CD8-positive, alpha-beta memory T cell (primary cell): ENCODE measurements at regions not wholly inside any gene's neighbourhood (a gene's known extent, or its start where the extent isn't known, plus 50 kb on each side); places are given as distances from the start of the nearest gene placed in this dataset.

ENCODE experiments used
- CTCF ChIA-PET: fragments of 350-600 bp; sonication (Branson Sonifier 250); formaldehyde crosslinking; loops from one replicate; lab custom pipeline; 2021; ENCODE audit warnings: antibody characterized with exemption; lab: Charles Lee
- POLR2A ChIA-PET: fragments of 350-600 bp; sonication (Branson Sonifier 250); formaldehyde crosslinking; loops from one replicate; lab custom pipeline; 2021; ENCODE audit warnings: antibody characterized with exemption; lab: Charles Lee
- DNase-seq, 5 donors: peaks; one replicate each; pipeline versions ENCODE4 v3.0.0 to v3.0.0-alpha.2; 2020 to 2022; ENCODE audit warnings: mixed read lengths in 1 of 5
- H3K27ac ChIP-seq: one replicate; pipeline ENCODE4 v1.7.0; 2013; ENCODE audit warnings: low read depth, mild to moderate bottlenecking, low read length, moderate library complexity
- H3K27me3 ChIP-seq: 2 replicates; pipeline ENCODE4 v1.7.0; 2013; ENCODE audit warnings: low read length, mild to moderate bottlenecking; ENCODE audit not compliant: insufficient read depth, poor library complexity, severe bottlenecking
- H3K36me3 ChIP-seq: 2 replicates; pipeline ENCODE4 v1.7.0; 2013; ENCODE audit warnings: mild to moderate bottlenecking, low read length, moderate library complexity; ENCODE audit not compliant: insufficient read depth
- H3K4me1 ChIP-seq: 2 replicates; pipeline ENCODE4 v1.7.0; 2013; ENCODE audit warnings: mild to moderate bottlenecking, low read length, moderate library complexity; ENCODE audit not compliant: insufficient read depth
- H3K4me3 ChIP-seq: 2 replicates; pipeline ENCODE4 v1.7.0; 2013; ENCODE audit warnings: mild to moderate bottlenecking, low read length
- H3K9me3 ChIP-seq: 2 replicates; pipeline ENCODE4 v1.7.0; 2013; ENCODE audit warnings: mild to moderate bottlenecking, low read length
- H3K27ac Mint-ChIP-seq, 8 donors: one replicate each; pipeline ENCODE4 v1.8.0; 2020 to 2021; ENCODE audit warnings: mixed read lengths in 8 of 8, mild to moderate bottlenecking in 6 of 8, inconsistent platforms in 3 of 8, moderate library complexity in 3 of 8
- H3K27me3 Mint-ChIP-seq, 2 donors: one replicate each; pipeline ENCODE4 v1.8.0; 2020 to 2021; ENCODE audit warnings: mixed read lengths in 2 of 2, mild to moderate bottlenecking in 1 of 2, moderate library complexity in 1 of 2
- H3K36me3 Mint-ChIP-seq, 3 donors: one replicate each; pipeline ENCODE4 v1.8.0; 2020 to 2021; ENCODE audit warnings: mixed read lengths in 3 of 3, inconsistent platforms in 1 of 3, mild to moderate bottlenecking in 1 of 3
- H3K4me1 Mint-ChIP-seq, 3 donors: one replicate each; pipeline ENCODE4 v1.8.0; 2020 to 2021; ENCODE audit warnings: mixed read lengths in 3 of 3, inconsistent platforms in 1 of 3, mild to moderate bottlenecking in 1 of 3
- H3K4me3 Mint-ChIP-seq, 7 donors: one replicate each; pipeline ENCODE4 v1.8.0; 2020 to 2021; ENCODE audit warnings: mixed read lengths in 7 of 7, mild to moderate bottlenecking in 6 of 7, moderate library complexity in 4 of 7, inconsistent platforms in 2 of 7
- H3K9me3 Mint-ChIP-seq, 5 donors: one replicate each; pipeline ENCODE4 v1.8.0; 2020 to 2022; ENCODE audit warnings: mixed read lengths in 5 of 5, mild to moderate bottlenecking in 3 of 5, moderate library complexity in 2 of 5, inconsistent platforms in 1 of 5

GRCh38 chr18:60082790-60083189, 183.0 kb downstream of the PMAIP1 start:
- H3K4me3 ChIP-seq = no peak overlapping the region
- H3K27ac ChIP-seq = no peak overlapping the region
- Mint-ChIP-seq H3K27ac (no peak overlapping the region), H3K36me3 (no peaks in the 10 kb centered on the region), H3K4me3 (no peak overlapping the region), H3K9me3 (no peaks in the 10 kb centered on the region), H3K27me3 (no peaks in the 10 kb centered on the region), H3K4me1 (no peaks in the 10 kb centered on the region)
- no peaks in the 10 kb centered on the region for H3K27me3 ChIP-seq
- ChIA-PET CTCF (no interaction called here), POLR2A (no interaction called here)
- no peaks in the 10 kb centered on the region for H3K36me3 ChIP-seq
- DNase-seq = no peak
- no peaks in the 10 kb centered on the region for H3K4me1 ChIP-seq
- no peaks in the 10 kb centered on the region for H3K9me3 ChIP-seq

DNA sequence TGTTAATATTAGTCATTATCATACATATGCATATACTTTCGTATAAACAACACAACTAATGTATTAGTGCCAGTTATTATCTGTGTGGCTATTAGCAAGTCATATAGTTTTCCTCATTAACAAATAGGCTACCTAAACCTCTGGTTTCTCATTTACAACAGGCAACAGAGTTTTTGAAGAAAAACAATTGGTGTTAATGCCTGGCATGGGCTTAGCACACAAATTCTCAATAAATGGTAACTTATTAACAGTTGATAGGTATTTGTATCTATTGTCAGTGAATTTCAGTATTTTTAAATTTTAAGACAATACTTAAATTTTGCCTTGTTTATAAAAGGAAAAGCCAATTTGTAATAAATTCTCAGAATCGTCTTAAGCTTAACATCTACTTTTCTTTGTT, 182.5 kb downstream of the PMAIP1 start:
- H3K4me3 ChIP-seq = no peak overlapping the region
- CTCF ChIA-PET = no interaction called here
- no peaks in the 10 kb centered on the region for H3K27me3 ChIP-seq
- no peaks in the 10 kb centered on the region for H3K9me3 ChIP-seq
- no peak overlapping the region for H3K27ac Mint-ChIP-seq
- H3K4me1 Mint-ChIP-seq = no peaks in the 10 kb centered on the region
- peaks cover 0 to under 1% (median 0%) of the 10 kb centered on the region in 5 donors for H3K9me3 Mint-ChIP-seq
- POLR2A ChIA-PET = no interaction called here
- no peaks in the 10 kb centered on the region for H3K36me3 ChIP-seq
- no peak overlapping the region for H3K4me3 Mint-ChIP-seq
- H3K36me3 Mint-ChIP-seq = no peaks in the 10 kb centered on the region
- H3K4me1 ChIP-seq = no peaks in the 10 kb centered on the region
- no peak overlapping the region for H3K27ac ChIP-seq
- no peak for DNase-seq
- no peaks in the 10 kb centered on the region for H3K27me3 Mint-ChIP-seq

DNA sequence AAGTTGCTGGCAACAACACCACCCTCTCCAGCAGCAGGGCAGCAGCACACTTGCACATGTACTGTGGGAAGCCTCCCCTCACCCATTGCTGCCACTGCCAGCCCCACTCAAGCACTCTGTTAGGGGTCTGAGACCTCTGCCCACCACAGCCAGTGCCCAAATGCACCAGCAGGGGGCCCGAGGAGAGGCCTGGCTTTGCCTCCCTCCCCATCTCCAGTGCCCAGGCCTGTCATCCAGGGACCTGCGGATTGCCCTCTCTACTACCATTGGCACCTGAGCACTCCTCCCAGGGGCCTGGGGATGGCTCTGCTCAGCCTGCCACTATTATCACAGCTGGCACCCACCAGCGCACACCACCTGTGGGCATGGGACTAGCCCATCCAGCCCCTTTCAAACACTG, 175.7 kb downstream of the PMAIP1 start:
- DNase-seq = no peak
- Histone ChIP-seq H3K36me3 (no peaks in the 10 kb centered on the region), H3K9me3 (no peaks in the 10 kb centered on the region), H3K4me1 (no peaks in the 10 kb centered on the region), H3K27me3 (no peaks in the 10 kb centered on the region), H3K4me3 (no peak overlapping the region), H3K27ac (no peak overlapping the region)
- Mint-ChIP-seq H3K27me3 (no peaks in the 10 kb centered on the region), H3K36me3 (no peaks in the 10 kb centered on the region), H3K4me3 (no peak overlapping the region), H3K9me3 (peaks cover 4 to 9% (median 6%) of the 10 kb centered on the region in 5 donors), H3K27ac (no peak overlapping the region), H3K4me1 (no peaks in the 10 kb centered on the region)
- POLR2A ChIA-PET = no interaction called here
- CTCF ChIA-PET = no interaction called here

GRCh38 chr18:60070631-60071030, 170.8 kb downstream of the PMAIP1 start:
- POLR2A ChIA-PET = no interaction called here

DNA sequence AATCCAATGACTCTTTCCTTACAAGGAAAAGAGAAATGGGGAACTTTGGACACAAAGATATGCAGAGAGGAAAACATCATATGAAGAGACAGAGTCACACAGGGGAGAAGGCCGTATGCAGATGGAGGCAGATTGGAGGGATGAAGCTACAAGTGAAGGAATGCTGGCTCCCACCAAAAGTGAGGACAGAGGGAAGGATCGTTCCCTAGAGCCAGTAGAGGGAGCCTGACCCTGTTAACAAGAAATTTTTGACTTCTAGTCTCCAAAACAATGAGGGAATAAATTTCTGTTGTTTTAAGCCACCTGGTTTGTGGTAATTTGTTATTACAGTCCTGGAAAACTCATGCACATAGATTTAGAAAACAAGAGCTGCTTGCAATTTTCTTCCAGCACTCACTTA, 169.3 kb downstream of the PMAIP1 start:
- POLR2A ChIA-PET = no interaction called here
- H3K9me3 ChIP-seq = no peaks in the 10 kb centered on the region
- no peaks in the 10 kb centered on the region for H3K27me3 ChIP-seq
- Mint-ChIP-seq H3K27me3 (peaks cover 0 to 2% of the 10 kb centered on the region in 2 donors), H3K9me3 (peaks cover 0 to 2% (median 0%) of the 10 kb centered on the region in 5 donors), H3K27ac (no peak overlapping the region), H3K4me3 (no peak overlapping the region), H3K36me3 (no peaks in the 10 kb centered on the region), H3K4me1 (no peaks in the 10 kb centered on the region)
- H3K36me3 ChIP-seq = no peaks in the 10 kb centered on the region
- no peak overlapping the region for H3K4me3 ChIP-seq
- CTCF ChIA-PET = no interaction called here
- H3K27ac ChIP-seq = no peak overlapping the region
- H3K4me1 ChIP-seq = no peaks in the 10 kb centered on the region
- no peak for DNase-seq

More at GRCh38 chr18:60070631-60071030, 170.8 kb downstream of the PMAIP1 start:
- no peak for DNase-seq
- CTCF ChIA-PET = no interaction called here
- Histone ChIP-seq H3K27me3 (no peaks in the 10 kb centered on the region), H3K4me3 (no peak overlapping the region), H3K4me1 (no peaks in the 10 kb centered on the region), H3K36me3 (no peaks in the 10 kb centered on the region), H3K9me3 (no peaks in the 10 kb centered on the region), H3K27ac (no peak overlapping the region)
- no peaks in the 10 kb centered on the region for H3K4me1 Mint-ChIP-seq
- H3K36me3 Mint-ChIP-seq = no peaks in the 10 kb centered on the region
- H3K27me3 Mint-ChIP-seq = no peaks in the 10 kb centered on the region
- H3K27ac Mint-ChIP-seq = no peak overlapping the region
- H3K4me3 Mint-ChIP-seq = no peak overlapping the region
- H3K9me3 Mint-ChIP-seq = peaks cover 0 to 5% (median 0%) of the 10 kb centered on the region in 5 donors

DNA sequence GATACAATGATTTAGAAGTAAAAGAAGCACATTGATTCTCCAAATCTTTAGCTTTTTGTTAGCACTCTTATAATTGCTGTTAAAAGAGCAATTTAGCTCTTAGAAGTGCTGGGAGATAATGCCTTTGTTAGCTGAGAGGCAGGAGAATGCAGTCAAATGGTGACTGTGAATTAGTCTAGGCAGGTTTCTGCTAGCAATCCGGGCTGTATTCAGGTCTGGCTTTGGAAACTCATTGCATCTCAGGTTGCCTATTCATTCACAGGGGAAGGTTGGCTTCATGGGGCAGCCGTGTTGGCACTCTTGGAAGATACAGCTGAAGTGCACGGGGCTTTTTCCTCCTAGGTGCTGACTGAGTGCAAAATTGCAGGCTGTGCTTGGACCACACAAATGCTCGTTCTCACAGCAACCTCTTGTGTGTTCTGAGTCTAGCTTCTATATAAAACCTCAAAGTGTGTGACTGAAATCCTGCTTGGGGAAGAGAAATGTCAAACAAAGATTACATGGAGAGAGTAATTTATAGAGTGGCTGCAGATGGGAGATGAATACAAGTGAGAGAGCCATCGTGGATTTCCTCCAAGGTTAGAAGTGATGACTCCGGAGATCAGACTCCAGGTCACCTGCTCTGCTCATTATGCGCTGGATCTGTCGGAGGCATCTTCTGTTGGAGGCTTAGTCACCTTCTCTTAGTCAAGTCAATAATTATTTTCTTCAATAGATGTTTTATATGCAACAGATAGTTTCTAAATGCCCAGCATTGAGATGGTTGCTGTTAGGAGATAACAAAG, 167.8 kb downstream of the PMAIP1 start:
- H3K4me1 Mint-ChIP-seq = no peaks in the 10 kb centered on the region
- no peak overlapping the region for H3K4me3 ChIP-seq
- H3K9me3 ChIP-seq = no peaks in the 10 kb centered on the region
- peaks cover 0 to 7% of the 10 kb centered on the region in 2 donors for H3K27me3 Mint-ChIP-seq
- no peaks in the 10 kb centered on the region for H3K4me1 ChIP-seq
- no peaks in the 10 kb centered on the region for H3K36me3 ChIP-seq
- POLR2A ChIA-PET = no interaction called here
- DNase-seq = no peak
- CTCF ChIA-PET = no interaction called here
- no peak overlapping the region for H3K4me3 Mint-ChIP-seq
- no peak overlapping the region for H3K27ac Mint-ChIP-seq
- H3K36me3 Mint-ChIP-seq = no peaks in the 10 kb centered on the region
- H3K27me3 ChIP-seq = no peaks in the 10 kb centered on the region
- H3K9me3 Mint-ChIP-seq = no peaks in the 10 kb centered on the region
- no peak overlapping the region for H3K27ac ChIP-seq

DNA sequence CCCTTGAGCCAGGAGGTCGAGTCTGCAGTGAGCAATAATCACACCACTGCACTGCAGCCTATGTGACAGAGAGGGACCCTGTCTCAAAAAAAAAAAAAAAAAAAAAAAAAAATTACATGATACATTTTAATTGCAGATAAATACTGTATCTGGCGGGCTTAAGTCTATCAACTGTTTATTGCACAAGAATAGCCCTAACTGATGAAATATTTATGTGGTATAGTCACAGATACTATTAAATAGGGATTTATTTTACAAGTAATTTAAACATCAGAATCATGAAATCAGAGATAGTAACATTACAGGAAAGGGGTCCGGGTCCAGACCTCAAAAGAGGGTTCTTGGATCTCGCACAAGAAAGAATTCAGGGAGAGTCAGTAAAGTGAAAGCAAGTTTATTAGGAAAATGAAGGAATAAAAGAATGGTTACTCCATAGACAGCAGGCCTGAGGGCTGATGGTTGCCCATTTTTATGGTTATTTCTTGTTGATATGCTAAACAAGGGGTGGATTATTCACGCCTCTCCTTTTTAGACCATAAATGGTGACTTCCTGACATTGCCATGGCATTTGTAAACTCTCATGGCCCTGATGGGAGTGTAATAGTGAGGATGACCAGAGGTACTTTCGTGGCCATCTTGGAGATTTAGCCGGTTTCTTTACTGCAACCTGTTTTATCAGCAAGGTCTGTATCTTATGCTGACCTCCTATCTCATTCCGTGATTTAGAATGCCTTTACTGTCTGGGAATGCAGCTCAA, 166.6 kb downstream of the PMAIP1 start:
- CTCF ChIA-PET = no interaction called here

DNA sequence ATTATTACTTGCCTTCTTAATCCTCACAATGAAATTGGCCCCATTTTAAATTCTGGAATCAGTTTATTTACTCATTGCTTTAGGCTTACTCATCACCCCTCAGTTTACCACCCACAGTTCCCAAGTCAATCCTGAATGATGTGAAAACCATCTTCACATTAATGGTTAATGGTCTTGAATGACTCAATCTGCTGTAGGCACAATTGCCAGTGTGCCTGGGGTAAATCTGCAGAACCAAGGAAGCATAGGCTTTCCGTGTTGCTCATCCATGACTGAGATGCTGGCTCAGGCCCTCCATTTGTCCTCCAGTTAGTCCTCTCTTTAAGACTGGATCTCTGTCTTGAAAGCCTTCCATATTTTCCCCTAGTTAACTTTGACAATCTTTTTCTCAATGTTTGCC, 164.5 kb downstream of the PMAIP1 start:
- H3K9me3 ChIP-seq = no peaks in the 10 kb centered on the region
- H3K4me1 ChIP-seq = no peaks in the 10 kb centered on the region
- no peaks in the 10 kb centered on the region for H3K36me3 ChIP-seq
- Mint-ChIP-seq H3K27me3 (peaks cover 2 to 7% of the 10 kb centered on the region in 2 donors), H3K36me3 (no peaks in the 10 kb centered on the region), H3K27ac (no peak overlapping the region), H3K4me3 (no peak overlapping the region), H3K9me3 (no peaks in the 10 kb centered on the region), H3K4me1 (no peaks in the 10 kb centered on the region)
- POLR2A ChIA-PET = no interaction called here
- CTCF ChIA-PET = no interaction called here
- DNase-seq = no peak
- H3K27me3 ChIP-seq = no peaks in the 10 kb centered on the region
- no peak overlapping the region for H3K4me3 ChIP-seq
- no peak overlapping the region for H3K27ac ChIP-seq

More for the DNA sequence above, 166.6 kb downstream of the PMAIP1 start:
- Histone ChIP-seq H3K27me3 (no peaks in the 10 kb centered on the region), H3K9me3 (no peaks in the 10 kb centered on the region), H3K4me1 (no peaks in the 10 kb centered on the region), H3K36me3 (no peaks in the 10 kb centered on the region), H3K4me3 (no peak overlapping the region), H3K27ac (no peak overlapping the region)
- Mint-ChIP-seq H3K27me3 (peaks cover 0 to 7% of the 10 kb centered on the region in 2 donors), H3K36me3 (no peaks in the 10 kb centered on the region), H3K4me1 (no peaks in the 10 kb centered on the region), H3K4me3 (no peak overlapping the region), H3K9me3 (no peaks in the 10 kb centered on the region), H3K27ac (no peak overlapping the region)
- no peak for DNase-seq
- POLR2A ChIA-PET = no interaction called here
